HG02870 (cell line): ENCODE measurements at regions not wholly inside any gene's neighbourhood (a gene's known extent, or its start where the extent isn't known, plus 50 kb on each side); places are given as distances from the start of the nearest gene placed in this dataset.
"Not testable (repeated sequence)": the region's sequence is repeated elsewhere in the genome, so short reads cannot be mapped to it uniquely, and the experiment has no call there.

Source experiments
- ATAC-seq: cut with Tn5 transposase; IDR thresholded peaks from one replicate; pipeline ENCODE4 v1.9.1; 2021; ENCODE audit warnings: mild to moderate bottlenecking, moderate library complexity; ENCODE audit not compliant: unreplicated experiment

- ATAC-seq = no peak
Measured at GRCh38 chr6:170200458-170200891, 90.4 kb downstream of the DLL1 start.

DNA sequence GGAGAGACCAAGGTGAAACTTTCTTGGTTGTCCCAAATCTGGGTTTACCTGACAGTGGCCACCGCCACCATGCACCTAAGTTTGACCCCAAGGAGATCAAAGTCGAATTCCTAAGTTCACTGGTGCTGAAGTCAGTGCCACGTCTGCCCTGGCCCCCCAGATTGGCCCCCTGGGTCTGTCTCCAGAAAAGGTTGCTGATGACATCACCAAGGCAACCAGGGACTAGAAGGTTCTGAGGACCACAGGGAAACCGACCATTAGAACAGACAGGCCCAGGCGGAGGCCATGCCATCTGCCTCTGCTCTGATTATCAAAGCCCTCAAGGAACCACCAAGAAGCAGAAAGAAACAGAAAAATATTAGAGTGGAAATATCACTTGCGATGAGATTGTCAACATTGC lies 91.2 kb downstream of the DLL1 start:
- ATAC-seq = no peak

DNA sequence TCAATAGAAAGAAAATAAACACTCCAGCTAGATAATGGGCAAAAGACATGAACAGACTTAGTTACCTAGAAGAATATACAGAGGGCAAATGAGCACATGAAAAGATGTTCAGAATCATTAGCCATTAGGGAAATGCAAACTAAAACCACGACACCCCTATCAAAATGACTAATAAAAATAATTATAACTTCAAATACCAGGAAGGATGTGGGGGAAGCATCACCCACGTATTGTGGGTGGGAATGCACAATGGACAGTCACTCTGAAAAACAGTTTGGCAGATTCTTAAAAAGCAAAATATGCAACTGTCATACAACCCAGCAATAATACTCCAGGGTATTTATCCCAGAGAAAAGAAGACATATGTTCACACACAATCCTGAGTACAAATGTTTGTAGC lies 92.6 kb downstream of the DLL1 start:
- ATAC-seq = no peak

DNA sequence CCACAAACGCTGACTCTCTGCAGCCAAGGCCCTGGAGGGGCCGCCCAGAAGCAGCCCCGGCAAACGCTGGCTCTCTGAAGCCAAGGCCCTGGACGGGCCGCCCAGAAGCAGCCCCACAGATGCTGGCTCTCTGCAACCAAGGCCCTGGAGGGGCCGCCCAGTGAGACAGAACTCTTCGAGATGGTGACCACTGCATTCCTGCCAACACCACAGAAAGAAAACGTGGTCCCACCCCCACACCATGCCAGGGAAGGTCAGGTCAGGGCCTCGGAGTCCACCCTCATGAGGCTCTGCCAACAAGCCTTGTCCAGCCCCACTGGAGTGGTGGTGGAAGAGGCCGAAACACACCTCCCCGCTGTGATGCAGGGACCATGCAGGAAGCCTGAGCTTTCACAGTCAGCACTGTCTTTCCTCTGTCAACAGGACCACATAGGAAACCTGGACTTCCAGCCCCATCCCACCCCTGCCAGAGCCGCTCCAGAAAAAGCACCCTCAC lies 97.5 kb downstream of the DLL1 start:
- no peak for ATAC-seq

DNA sequence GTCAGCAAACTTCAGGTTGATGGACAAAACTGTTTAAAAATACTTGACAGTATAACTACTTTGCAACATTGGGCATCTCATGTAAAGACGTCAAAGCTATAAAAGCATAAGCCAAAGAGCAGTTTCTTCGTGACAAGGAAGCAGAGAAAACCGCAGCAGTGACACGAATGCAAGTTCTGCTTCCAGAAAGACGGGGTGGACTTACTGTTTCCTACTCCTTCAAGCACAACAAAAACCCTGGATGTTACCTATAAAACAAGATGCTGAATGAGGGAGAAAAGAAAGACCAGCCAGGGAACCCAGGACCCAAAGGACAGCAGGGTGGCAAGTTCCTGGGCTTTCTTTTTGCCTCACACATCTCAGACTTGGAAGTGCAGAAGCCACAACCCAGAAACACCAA lies 98.0 kb downstream of the DLL1 start:
- ATAC-seq = no peak

DNA sequence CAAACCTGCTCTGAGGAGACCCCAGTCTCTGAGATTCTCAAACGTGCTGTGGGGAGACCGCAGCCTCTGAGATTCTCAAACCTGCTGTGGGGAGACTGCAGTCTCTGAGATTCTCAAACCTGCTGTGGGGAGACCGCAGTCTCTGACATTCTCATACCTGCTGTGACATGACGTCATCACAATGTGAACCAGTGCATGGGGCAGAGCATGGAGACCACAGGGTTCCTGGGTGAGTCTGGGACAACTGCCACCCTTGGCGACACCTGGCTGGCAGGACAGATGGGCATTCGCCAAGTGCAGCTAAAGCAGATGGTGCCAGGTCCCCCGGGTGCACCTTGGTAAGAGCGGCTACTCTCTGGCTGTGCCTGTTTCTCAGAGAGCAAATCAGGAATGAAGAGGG lies 98.8 kb downstream of the DLL1 start:
- ATAC-seq = not testable (repeated sequence)

DNA sequence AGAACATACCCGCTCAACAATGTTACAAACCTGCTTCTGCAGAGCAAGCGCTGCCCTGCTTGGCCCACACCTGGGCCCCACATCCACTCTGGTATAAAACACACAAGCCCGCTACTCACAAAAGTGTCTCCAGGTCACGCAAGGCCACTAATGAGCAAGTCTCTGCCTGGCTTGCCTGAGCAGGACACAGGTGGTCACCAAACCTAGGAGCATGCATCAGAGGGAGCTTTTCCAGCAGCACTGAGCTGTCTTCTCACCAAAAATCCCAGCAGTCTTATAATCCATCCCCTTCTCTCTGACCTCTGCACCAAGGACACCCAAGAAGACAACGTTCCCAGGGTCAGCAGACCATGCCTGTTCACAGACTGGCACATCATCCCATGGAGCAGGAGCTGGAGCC lies 100.8 kb downstream of the DLL1 start:
- no peak for ATAC-seq

GRCh38 chr6:170189236-170189635 lies 101.6 kb downstream of the DLL1 start:
- no peak for ATAC-seq

GRCh38 chr6:170188571-170189001 lies 102.3 kb downstream of the DLL1 start:
- ATAC-seq = no peak

DNA sequence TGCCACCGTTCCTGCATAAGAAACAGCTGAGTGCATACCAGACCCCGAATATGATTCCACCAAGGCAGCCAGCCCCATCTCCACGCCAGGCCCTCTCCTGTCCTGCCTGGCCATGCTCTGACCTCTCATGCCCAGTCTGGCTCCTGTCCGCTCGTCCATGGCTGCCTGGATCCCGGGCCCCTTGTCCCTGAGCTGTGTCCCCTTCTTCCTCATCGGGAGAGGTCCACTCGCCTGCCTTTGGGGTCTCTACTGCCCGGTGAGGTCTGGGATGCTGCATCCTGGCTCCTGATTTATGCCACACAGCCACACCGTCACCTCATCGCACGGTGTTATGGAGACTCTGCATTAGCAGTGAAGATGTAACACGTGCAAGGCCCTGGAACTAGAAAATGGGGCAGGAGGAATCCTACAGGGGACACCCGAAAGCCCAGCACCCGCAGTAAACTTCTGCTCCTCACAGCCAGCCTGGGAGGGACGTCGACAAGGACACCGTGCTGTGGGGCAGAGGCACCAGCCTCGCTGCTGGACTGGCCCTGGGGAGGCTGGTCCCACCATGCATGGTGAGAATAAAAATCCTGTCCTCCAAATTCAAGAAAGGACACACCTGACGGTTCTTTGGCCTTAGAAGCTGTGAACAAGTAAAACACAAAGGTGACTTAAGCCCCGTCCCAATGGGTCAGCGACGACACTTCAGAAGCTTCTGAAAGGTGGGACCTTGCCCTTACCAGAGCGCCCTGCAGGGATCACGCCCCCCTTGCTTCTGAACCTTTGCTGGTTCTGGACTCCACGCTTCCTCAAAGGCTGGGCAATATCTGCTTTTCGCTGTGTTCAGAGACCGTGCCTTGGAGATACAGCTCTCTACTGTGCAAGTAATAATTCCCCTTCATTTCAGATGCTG lies 103.0 kb downstream of the DLL1 start:
- ATAC-seq = no peak

GRCh38 chr6:170186941-170187668 lies 103.8 kb downstream of the DLL1 start:
- no peak for ATAC-seq

GRCh38 chr6:170186006-170186935 lies 104.6 kb downstream of the DLL1 start:
- no peak for ATAC-seq

DNA sequence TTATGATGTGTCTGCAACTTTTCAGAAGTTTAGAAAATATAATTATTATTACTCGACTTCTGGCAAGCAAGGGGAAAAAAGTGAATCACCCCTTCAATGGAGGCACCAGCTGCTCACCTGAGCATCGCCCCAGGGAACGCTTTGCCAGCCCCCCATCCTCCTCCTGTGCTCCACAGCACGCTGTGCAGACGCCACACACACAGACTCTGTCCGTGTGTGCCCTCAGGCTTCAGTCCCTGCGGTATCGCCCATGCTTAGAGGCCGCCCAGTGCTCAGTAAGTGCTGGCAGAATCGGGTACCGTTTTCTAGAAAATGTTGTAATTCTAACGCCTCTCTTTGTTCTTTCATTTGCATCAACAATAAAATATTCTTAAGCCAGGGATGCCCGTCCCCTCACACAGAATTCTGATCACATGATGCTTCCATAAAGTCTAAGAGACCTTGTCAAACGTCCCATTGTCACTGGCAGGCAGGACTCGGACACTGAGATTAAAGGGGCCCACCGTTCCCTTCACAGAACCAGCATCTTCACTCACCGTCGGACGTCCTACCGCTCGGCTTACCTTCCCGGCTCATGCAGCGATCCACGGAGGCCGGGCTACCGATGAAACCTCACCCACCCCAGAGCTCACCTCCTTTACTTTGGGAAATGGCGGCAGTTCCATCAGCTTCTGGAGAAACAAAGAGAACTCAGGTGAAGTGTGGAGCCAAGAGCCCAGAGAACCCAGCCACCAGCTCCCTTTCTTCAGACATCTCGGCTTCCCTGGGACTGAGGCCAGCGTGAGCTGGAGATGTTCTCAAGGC lies 105.5 kb downstream of the DLL1 start:
- ATAC-seq = no peak

DNA sequence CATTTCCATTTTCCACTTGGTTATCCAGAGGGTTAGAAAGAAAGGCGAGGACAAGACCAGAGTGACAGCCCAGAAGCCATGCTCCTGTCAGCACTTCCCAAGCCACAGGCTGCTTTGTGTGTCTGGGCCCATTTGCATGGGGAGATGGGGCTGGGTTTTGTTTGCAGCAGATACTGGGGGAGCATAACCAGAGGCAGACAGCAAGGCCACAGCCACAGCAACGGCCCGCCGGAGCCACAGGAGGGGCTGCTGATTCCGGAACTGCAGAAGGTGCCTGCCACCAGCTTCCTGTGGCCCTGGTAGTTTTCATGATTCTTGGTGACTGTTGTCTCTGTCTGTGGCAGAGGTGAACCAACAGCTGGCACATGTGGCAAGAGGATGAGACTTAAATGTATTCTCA lies 106.6 kb downstream of the DLL1 start:
- no peak for ATAC-seq

DNA sequence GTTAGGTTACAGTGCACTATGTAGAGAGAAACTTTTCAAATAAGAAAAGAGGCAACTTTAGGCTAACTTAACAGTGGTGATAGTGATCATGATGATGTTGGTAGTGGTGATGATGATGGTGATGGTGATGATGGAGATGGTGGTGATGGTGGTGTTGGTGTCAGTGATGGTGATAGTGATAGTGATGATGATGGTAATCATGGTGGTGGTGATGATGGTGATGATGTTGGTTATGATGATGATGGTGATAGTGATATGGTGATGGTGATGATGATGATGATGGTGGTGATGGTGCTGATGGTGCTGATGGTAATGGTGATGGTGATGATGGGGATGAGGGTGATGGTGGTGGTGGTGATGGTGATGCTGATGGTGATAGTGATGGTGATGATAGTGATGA lies 107.4 kb downstream of the DLL1 start:
- ATAC-seq = no peak

- no peak for ATAC-seq
Measured at GRCh38 chr6:170182781-170183120, 108.1 kb downstream of the DLL1 start.

GRCh38 chr6:170182093-170182780 lies 108.6 kb downstream of the DLL1 start:
- no peak for ATAC-seq

GRCh38 chr6:170181338-170181690 lies 109.6 kb downstream of the DLL1 start:
- no peak for ATAC-seq

DNA sequence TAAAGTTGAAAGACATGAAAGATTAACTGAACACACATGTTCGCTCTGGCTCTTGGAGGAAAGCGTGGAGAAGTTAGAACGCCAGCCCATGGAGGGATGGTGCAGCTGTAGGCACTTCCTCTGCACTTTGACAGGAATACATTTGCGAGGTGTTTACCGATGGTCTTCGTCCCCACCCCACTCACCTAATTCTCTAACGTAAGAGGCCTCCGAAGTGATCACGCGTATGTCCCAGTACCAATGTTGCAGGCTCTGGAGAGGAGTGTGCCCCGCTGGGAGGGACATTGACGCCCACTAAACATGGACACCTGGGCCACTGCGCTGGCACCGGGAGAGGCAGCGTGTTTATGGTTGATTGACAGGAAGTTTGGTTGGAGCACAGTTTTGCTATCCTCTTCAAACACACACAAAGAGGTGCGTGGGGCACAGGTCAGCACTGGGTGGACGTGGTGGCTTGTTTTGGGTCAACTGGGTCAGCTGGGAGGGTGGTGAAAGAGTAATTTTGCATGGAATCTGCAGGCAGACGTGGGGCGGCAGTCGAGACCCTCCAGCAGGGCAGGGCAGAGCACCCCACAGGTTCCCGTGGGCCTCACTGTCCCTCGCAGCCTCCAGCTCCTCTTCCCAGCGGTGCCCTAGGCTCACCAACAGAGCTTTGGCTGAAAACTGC lies 110.1 kb downstream of the DLL1 start:
- ATAC-seq = no peak
